IMR-90 (cell line): ENCODE measurements at regions not wholly inside any gene's neighbourhood (a gene's known extent, or its start where the extent isn't known, plus 50 kb on each side); places are given as distances from the start of the nearest gene placed in this dataset.

Experiments used
- ATAC-seq: fragments of 200-7000 bp; cut with Tn5 transposase; 2 replicates; pipeline ENCODE4 v1.9.1; 2020; ENCODE audit warnings: low read depth, mild to moderate bottlenecking, moderate library complexity
- BruUV-seq: library from RNA; stranded (reverse); fragments of 400-500 nt; replicated peaks from 2 replicates; lab custom pipeline; 2021; lab: Mats Ljungman, UMichigan
- CTCF ChIA-PET: fragments of 300-600 bp; formaldehyde crosslinking; extraction: SDS; loops from one replicate; lab custom pipeline; 2021; ENCODE audit warnings: antibody characterized with exemption; lab: Yijun Ruan, JAX
- POLR2A ChIA-PET: fragments of 300-600 bp; sonication (Branson Sonifier 250); formaldehyde crosslinking; loops from one replicate; lab custom pipeline; 2022; ENCODE audit warnings: antibody characterized with exemption; ENCODE audit not compliant: unreplicated experiment; lab: Charles Lee
- DNase-seq: peaks from one replicate; pipeline ENCODE4 v3.0.0; 2013
- H2AFZ ChIP-seq: replicated peaks from 2 replicates; pipeline ENCODE3; 2013; ENCODE audit warnings: low read length, mild to moderate bottlenecking; ENCODE audit not compliant: poor library complexity
- H2AK5ac ChIP-seq: 2 replicates; pipeline ENCODE4 v1.6.1; 2013; ENCODE audit warnings: low read depth, low read length, inconsistent platforms
- H2AK9ac ChIP-seq: replicated peaks from 2 replicates; pipeline ENCODE3; 2013; ENCODE audit warnings: mild to moderate bottlenecking, low read depth, low read length, moderate library complexity; ENCODE audit not compliant: poor library complexity
- H2BK120ac ChIP-seq: 2 replicates; pipeline ENCODE4 v1.6.1; 2013; ENCODE audit warnings: low read depth, low read length, inconsistent platforms
- H2BK15ac ChIP-seq: 3 replicates; pipeline ENCODE4 v1.6.1; 2013; ENCODE audit warnings: low read depth, low read length, inconsistent platforms
- H2BK20ac ChIP-seq: 2 replicates; pipeline ENCODE4 v1.6.1; 2013; ENCODE audit warnings: low read depth, mild to moderate bottlenecking, inconsistent platforms, low read length, moderate library complexity
- H2BK5ac ChIP-seq: 2 replicates; pipeline ENCODE4 v1.6.1; 2013; ENCODE audit warnings: mild to moderate bottlenecking, low read depth, low read length, inconsistent platforms; ENCODE audit not compliant: poor library complexity, severe bottlenecking
- H3K14ac ChIP-seq: replicated peaks from 2 replicates; pipeline ENCODE4 v1.6.1; 2013; ENCODE audit warnings: low read depth, low read length, inconsistent platforms
- H3K18ac ChIP-seq: 2 replicates; pipeline ENCODE4 v1.6.1; 2013; ENCODE audit warnings: low read depth, low read length, control low read depth
- H3K23ac ChIP-seq: 2 replicates; pipeline ENCODE4 v1.6.1; 2013; ENCODE audit warnings: low read depth, low read length, inconsistent platforms
- H3K27ac ChIP-seq: 2 replicates; pipeline ENCODE4 v1.5.1; 2013; ENCODE audit warnings: mild to moderate bottlenecking, control low read depth, low read length; ENCODE audit not compliant: insufficient read depth
- H3K27me3 ChIP-seq: 2 replicates; pipeline ENCODE4 v1.6.1; 2013; ENCODE audit warnings: low read length; ENCODE audit not compliant: control insufficient read depth, insufficient read depth
- H3K36me3 ChIP-seq: 2 replicates; pipeline ENCODE4 v1.6.1; 2013; ENCODE audit warnings: low read length, mixed read lengths; ENCODE audit not compliant: control insufficient read depth, insufficient read depth
- H3K4ac ChIP-seq: 2 replicates; pipeline ENCODE4 v1.6.1; 2013; ENCODE audit warnings: low read depth, low read length, inconsistent platforms
- H3K4me1 ChIP-seq: 2 replicates; pipeline ENCODE4 v1.6.1; 2013; ENCODE audit warnings: low read length, mixed read lengths; ENCODE audit not compliant: control insufficient read depth, insufficient read depth
- H3K4me2 ChIP-seq: 2 replicates; pipeline ENCODE4 v1.6.1; 2013; ENCODE audit warnings: low read depth, mild to moderate bottlenecking, control low read depth, low read length, moderate library complexity
- H3K4me3 ChIP-seq: 2 replicates; pipeline ENCODE4 v1.5.1; 2013; ENCODE audit warnings: low read depth, mild to moderate bottlenecking, control low read depth, low read length, moderate library complexity; ENCODE audit not compliant: insufficient read depth
- H3K56ac ChIP-seq: 2 replicates; pipeline ENCODE4 v1.6.1; 2013; ENCODE audit warnings: low read length, inconsistent platforms; ENCODE audit not compliant: insufficient read depth; ENCODE audit errors: extremely low read depth
- H3K79me1 ChIP-seq, 2 experiments: 2 replicates each; pipeline ENCODE4 v1.6.1; 2013; ENCODE audit warnings: low read length in 2 of 2, inconsistent platforms in 1 of 2, low read depth in 1 of 2
- H3K9ac ChIP-seq: 2 replicates; pipeline ENCODE4 v1.6.1; 2013; ENCODE audit warnings: low read depth, low read length, control low read depth
- H3K9me1 ChIP-seq: 2 replicates; pipeline ENCODE4 v1.6.1; 2013; ENCODE audit warnings: low read length, inconsistent platforms; ENCODE audit not compliant: insufficient read depth
- H3K9me3 ChIP-seq: 2 replicates; pipeline ENCODE4 v1.6.1; 2013; ENCODE audit warnings: low read length; ENCODE audit not compliant: control insufficient read depth, insufficient read depth
- H4K20me1 ChIP-seq: 2 replicates; pipeline ENCODE4 v1.6.1; 2013; ENCODE audit warnings: low read length, inconsistent platforms; ENCODE audit not compliant: insufficient read depth
- H4K5ac ChIP-seq: 2 replicates; pipeline ENCODE4 v1.6.1; 2013; ENCODE audit warnings: mild to moderate bottlenecking, low read depth, low read length, control low read depth
- H4K8ac ChIP-seq, 2 experiments: 2 replicates each; pipeline ENCODE4 v1.6.1; 2013; ENCODE audit warnings: low read depth in 2 of 2, low read length in 2 of 2, control low read depth in 1 of 2, inconsistent platforms in 1 of 2
- H4K91ac ChIP-seq: 2 replicates; pipeline ENCODE4 v1.6.1; 2013; ENCODE audit warnings: low read depth, low read length, inconsistent platforms; ENCODE audit not compliant: insufficient read depth
- BHLHE40 ChIP-seq: fragments of 150-350 bp; IDR thresholded peaks from 2 replicates; pipeline ENCODE4 v1.6.1; 2016; ENCODE audit warnings: mild to moderate bottlenecking, low read depth, low read length
- CEBPB ChIP-seq: IDR thresholded peaks from 2 replicates; pipeline ENCODE4 v1.6.1; 2012; ENCODE audit warnings: low read depth, low read length, improper control_type of control experiment
- CHD1 ChIP-seq: IDR thresholded peaks from 2 replicates; pipeline ENCODE4 v1.6.1; 2012; ENCODE audit warnings: low read depth, low read length, improper control_type of control experiment
- FOS ChIP-seq: fragments of 150-350 bp; IDR thresholded peaks from 2 replicates; pipeline ENCODE4 v1.6.1; 2016; ENCODE audit warnings: low read depth, low read length
- MAFK ChIP-seq: IDR thresholded peaks from 2 replicates; pipeline ENCODE4 v1.6.1; 2012; ENCODE audit warnings: low read depth, low read length, improper control_type of control experiment
- MAZ ChIP-seq: IDR thresholded peaks from 2 replicates; pipeline ENCODE4 v1.6.1; 2012; ENCODE audit warnings: low read depth, mild to moderate bottlenecking, low read length, improper control_type of control experiment, moderate library complexity, borderline replicate concordance
- MXI1 ChIP-seq: IDR thresholded peaks from 2 replicates; pipeline ENCODE4 v1.6.1; 2012; ENCODE audit warnings: low read depth, mild to moderate bottlenecking, low read length, moderate library complexity, borderline replicate concordance
- NFE2L2 ChIP-seq: fragments of 150-350 bp; IDR thresholded peaks from 2 replicates; pipeline ENCODE4 v1.6.1; 2016; ENCODE audit warnings: low read depth, mild to moderate bottlenecking, low read length
- POLR2A ChIP-seq: IDR thresholded peaks from 2 replicates; pipeline ENCODE4 v1.6.1; 2012; ENCODE audit warnings: mild to moderate bottlenecking, low read depth, low read length
- RAD21 ChIP-seq: IDR thresholded peaks from 2 replicates; pipeline ENCODE4 v1.6.1; 2012; ENCODE audit warnings: low read length, improper control_type of control experiment
- RCOR1 ChIP-seq: IDR thresholded peaks from 2 replicates; pipeline ENCODE4 v1.6.1; 2012; ENCODE audit warnings: mild to moderate bottlenecking, low read length, improper control_type of control experiment; ENCODE audit not compliant: insufficient replicate concordance
- RFX5 ChIP-seq: IDR thresholded peaks from 2 replicates; pipeline ENCODE4 v1.8.0; 2012; ENCODE audit warnings: low read depth, mild to moderate bottlenecking, low read length, moderate library complexity
- SMC3 ChIP-seq: fragments of 150-350 bp; IDR thresholded peaks from 2 replicates; pipeline ENCODE4 v1.6.1; 2016; ENCODE audit warnings: low read depth, mild to moderate bottlenecking, antibody characterized with exemption, low read length, moderate library complexity
- USF2 ChIP-seq: fragments of 150-350 bp; IDR thresholded peaks from 2 replicates; pipeline ENCODE4 v1.6.1; 2017; ENCODE audit warnings: mild to moderate bottlenecking, antibody characterized with exemption, low read length, low read depth
- dilution Hi-C: fragments of 300-500 bp; cut with HindIII; formaldehyde crosslinking; loops from one replicate; pipeline ENCODE4 v1.14.3; 2018; ENCODE audit warnings: low sequenced_read_pairs; ENCODE audit not compliant: unreplicated experiment
- in situ Hi-C: fragments of 300-500 bp; cut with MboI; formaldehyde crosslinking; loops from 3 replicates; pipeline ENCODE4 v1.14.3; 2019; ENCODE audit warnings: low sequenced_read_pairs, inconsistent platforms, mixed read lengths
- intact Hi-C: fragments of 100-400 bp; cut with micrococcal nuclease; formaldehyde crosslinking; loops from 2 replicates; pipeline ENCODE4 v1.10.0; 2022
- TF ChIP-seq, protein P1 (sequence below): conservative IDR thresholded peaks from 2 replicates; pipeline ENCODE4 v1.5.1; 2012; ENCODE audit warnings: mild to moderate bottlenecking, low read depth, low read length, improper control_type of control experiment
- TF ChIP-seq, protein P2 (sequence below): fragments of 150-350 bp; IDR thresholded peaks from 2 replicates; pipeline ENCODE4 v1.6.1; 2016; ENCODE audit warnings: low read depth, mild to moderate bottlenecking, low read length, moderate library complexity, borderline replicate concordance

DNA sequence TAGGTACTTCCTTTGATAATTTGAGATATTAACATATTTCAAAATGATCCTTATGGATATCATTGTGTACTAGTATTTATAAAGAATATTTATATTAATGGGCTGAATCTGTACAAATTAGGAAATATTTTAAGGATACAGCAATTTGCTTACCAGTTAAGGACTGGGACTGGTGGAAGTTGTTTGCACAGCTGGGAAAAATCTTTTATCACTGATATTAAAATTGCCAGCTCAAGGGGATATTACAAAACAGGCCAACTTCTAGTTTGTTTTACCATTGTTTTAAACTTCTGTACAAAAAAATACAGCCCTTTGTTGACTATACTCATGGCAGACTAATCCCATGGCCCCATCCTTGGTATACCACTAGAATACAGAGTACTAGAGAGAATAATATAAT lies 133.2 kb upstream of the DDHD1 start:
- H2BK15ac ChIP-seq = no peak overlapping the region
- no peak overlapping the region for H3K23ac ChIP-seq
- H3K56ac ChIP-seq = no peak overlapping the region
- H3K4me3 ChIP-seq = no peak overlapping the region
- no peak overlapping the region for H3K27ac ChIP-seq
- no peak overlapping the region for H2BK120ac ChIP-seq
- BruUV-seq = no TSS peak
- POLR2A ChIA-PET = no interaction called here
- H3K14ac ChIP-seq = no peak overlapping the region
- H2BK20ac ChIP-seq = no peak overlapping the region
- H2AK5ac ChIP-seq = no peak overlapping the region
- no peak overlapping the region for H3K4me2 ChIP-seq
- no peaks in the 10 kb centered on the region for H4K20me1 ChIP-seq
- dilution Hi-C loops = no loop called here
- DNase-seq (no peak), ATAC-seq (no peak)
- no peaks in the 10 kb centered on the region for H3K36me3 ChIP-seq
- H3K18ac ChIP-seq = no peak overlapping the region
- no peaks in the 10 kb centered on the region for H3K79me1 ChIP-seq
- intact Hi-C loops = no loop called here
- H3K9me3 ChIP-seq = peaks cover 3% of the 10 kb centered on the region
- TF ChIP-seq, protein P1, sequence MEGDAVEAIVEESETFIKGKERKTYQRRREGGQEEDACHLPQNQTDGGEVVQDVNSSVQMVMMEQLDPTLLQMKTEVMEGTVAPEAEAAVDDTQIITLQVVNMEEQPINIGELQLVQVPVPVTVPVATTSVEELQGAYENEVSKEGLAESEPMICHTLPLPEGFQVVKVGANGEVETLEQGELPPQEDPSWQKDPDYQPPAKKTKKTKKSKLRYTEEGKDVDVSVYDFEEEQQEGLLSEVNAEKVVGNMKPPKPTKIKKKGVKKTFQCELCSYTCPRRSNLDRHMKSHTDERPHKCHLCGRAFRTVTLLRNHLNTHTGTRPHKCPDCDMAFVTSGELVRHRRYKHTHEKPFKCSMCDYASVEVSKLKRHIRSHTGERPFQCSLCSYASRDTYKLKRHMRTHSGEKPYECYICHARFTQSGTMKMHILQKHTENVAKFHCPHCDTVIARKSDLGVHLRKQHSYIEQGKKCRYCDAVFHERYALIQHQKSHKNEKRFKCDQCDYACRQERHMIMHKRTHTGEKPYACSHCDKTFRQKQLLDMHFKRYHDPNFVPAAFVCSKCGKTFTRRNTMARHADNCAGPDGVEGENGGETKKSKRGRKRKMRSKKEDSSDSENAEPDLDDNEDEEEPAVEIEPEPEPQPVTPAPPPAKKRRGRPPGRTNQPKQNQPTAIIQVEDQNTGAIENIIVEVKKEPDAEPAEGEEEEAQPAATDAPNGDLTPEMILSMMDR = no peak
- no peak for TF ChIP-seq NFE2L2
- no peak for TF ChIP-seq USF2
- no peak for TF ChIP-seq RCOR1
- no peak for TF ChIP-seq CEBPB
- TF ChIP-seq CHD1 = no peak
- TF ChIP-seq, protein P2, sequence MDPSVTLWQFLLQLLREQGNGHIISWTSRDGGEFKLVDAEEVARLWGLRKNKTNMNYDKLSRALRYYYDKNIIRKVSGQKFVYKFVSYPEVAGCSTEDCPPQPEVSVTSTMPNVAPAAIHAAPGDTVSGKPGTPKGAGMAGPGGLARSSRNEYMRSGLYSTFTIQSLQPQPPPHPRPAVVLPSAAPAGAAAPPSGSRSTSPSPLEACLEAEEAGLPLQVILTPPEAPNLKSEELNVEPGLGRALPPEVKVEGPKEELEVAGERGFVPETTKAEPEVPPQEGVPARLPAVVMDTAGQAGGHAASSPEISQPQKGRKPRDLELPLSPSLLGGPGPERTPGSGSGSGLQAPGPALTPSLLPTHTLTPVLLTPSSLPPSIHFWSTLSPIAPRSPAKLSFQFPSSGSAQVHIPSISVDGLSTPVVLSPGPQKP = no peak
- TF ChIP-seq MAFK = no peak
- TF ChIP-seq RAD21 = no peak
- TF ChIP-seq SMC3 = no peak
- TF ChIP-seq FOS = no peak
- TF ChIP-seq POLR2A = no peak
- no peak for TF ChIP-seq MAZ
- no peak for TF ChIP-seq BHLHE40
- TF ChIP-seq RFX5 = no peak
- no peak for TF ChIP-seq MXI1
- no peak overlapping the region for H2BK5ac ChIP-seq
- no peak overlapping the region for H2AK9ac ChIP-seq
- no peak overlapping the region for H4K5ac ChIP-seq
- no peak overlapping the region for H4K91ac ChIP-seq
- H3K4ac ChIP-seq = no peak overlapping the region
- no peaks in the 10 kb centered on the region for H3K27me3 ChIP-seq
- no peak overlapping the region for H3K9ac ChIP-seq
- in situ Hi-C loops = no loop called here
- CTCF ChIA-PET = no interaction called here
- H3K9me1 ChIP-seq = no peaks in the 10 kb centered on the region
- no peaks in the 10 kb centered on the region for H3K4me1 ChIP-seq
- no peak overlapping the region for H2AFZ ChIP-seq
- H4K8ac ChIP-seq = no peak overlapping the region
